Hepatocyte (in vitro differentiated cells): ENCODE measurements at regions not wholly inside any gene's neighbourhood (a gene's known extent, or its start where the extent isn't known, plus 50 kb on each side); places are given as distances from the start of the nearest gene placed in this dataset.

Source experiments
- DNase-seq: peaks from one replicate; pipeline ENCODE4 v3.0.0-alpha.2; 2016; ENCODE audit warnings: low spot score
- H2AFZ ChIP-seq: fragments of 200-600 bp; sonication (generic); 2 replicates; pipeline ENCODE4 v1.6.0; 2016; ENCODE audit warnings: antibody characterized with exemption, mild to moderate bottlenecking
- H3K27ac ChIP-seq: fragments of 200-600 bp; sonication (generic); 2 replicates; pipeline ENCODE4 v1.5.1; 2016; ENCODE audit warnings: mild to moderate bottlenecking
- H3K27me3 ChIP-seq: fragments of 200-600 bp; sonication (generic); 2 replicates; pipeline ENCODE4 v1.6.1; 2016
- H3K36me3 ChIP-seq: fragments of 200-600 bp; sonication (generic); replicated peaks from 2 replicates; pipeline ENCODE4 v1.5.1; 2016; ENCODE audit warnings: low read depth; ENCODE audit not compliant: insufficient read depth
- H3K4me1 ChIP-seq: fragments of 200-600 bp; sonication (generic); 2 replicates; pipeline ENCODE4 v1.5.1; 2016; ENCODE audit warnings: mild to moderate bottlenecking, moderate library complexity; ENCODE audit not compliant: insufficient read depth
- H3K4me2 ChIP-seq: fragments of 200-600 bp; sonication (generic); 2 replicates; pipeline ENCODE4 v1.6.0; 2016
- H3K4me3 ChIP-seq: fragments of 200-600 bp; sonication (generic); 2 replicates; pipeline ENCODE4 v1.5.1; 2016; ENCODE audit warnings: mild to moderate bottlenecking
- H3K79me2 ChIP-seq: fragments of 200-600 bp; sonication (generic); 2 replicates; pipeline ENCODE4 v1.6.0; 2017; ENCODE audit warnings: mild to moderate bottlenecking
- H3K9me2 ChIP-seq: fragments of 200-600 bp; sonication (generic); replicated peaks from 2 replicates; pipeline ENCODE4 v1.6.0; 2017; ENCODE audit warnings: mild to moderate bottlenecking; ENCODE audit not compliant: insufficient read depth
- H3K9me3 ChIP-seq: fragments of 200-600 bp; sonication (generic); 2 replicates; pipeline ENCODE4 v1.5.1; 2016; ENCODE audit warnings: low read depth, mild to moderate bottlenecking
- H4K20me1 ChIP-seq: fragments of 200-600 bp; sonication (generic); 2 replicates; pipeline ENCODE4 v1.6.0; 2016; ENCODE audit warnings: mild to moderate bottlenecking; ENCODE audit not compliant: insufficient read depth, poor library complexity, severe bottlenecking
- CTCF ChIP-seq: fragments of 200-600 bp; sonication (generic); IDR thresholded peaks from 2 replicates; pipeline ENCODE4 v1.5.1; 2016; ENCODE audit warnings: antibody characterized with exemption, mild to moderate bottlenecking; ENCODE audit not compliant: poor library complexity
- EZH2 ChIP-seq: fragments of 200-600 bp; sonication (generic); IDR thresholded peaks from 2 replicates; pipeline ENCODE4 v1.6.1; 2016; ENCODE audit warnings: antibody characterized with exemption, mild to moderate bottlenecking, borderline replicate concordance
- EZH2phosphoT487 ChIP-seq: fragments of 200-600 bp; sonication (generic); IDR thresholded peaks from one replicate; pipeline ENCODE4 v1.6.1; 2018; ENCODE audit warnings: antibody characterized with exemption, mild to moderate bottlenecking, low read depth, moderate library complexity; ENCODE audit not compliant: unreplicated experiment, severe bottlenecking
- WGBS: methylation state at CpG from one replicate; pipeline ENCODE4 v1.1.6; 2016; ENCODE audit warnings: low lambda C conversion rate; ENCODE audit errors: missing lambda C conversion rate; 5-methylcytosine and 5-hydroxymethylcytosine counted together

GRCh38 chr21:35406635-35407034 lies 357.5 kb upstream of the RUNX1 start:
- H3K36me3 ChIP-seq, result no peaks in the 10 kb centered on the region
- no peaks in the 10 kb centered on the region for H3K4me1 ChIP-seq
- WGBS, result 57% methylated on average over 6 of the region's 6 CpGs
- no peak overlapping the region for H3K4me3 ChIP-seq
- no peak overlapping the region for H2AFZ ChIP-seq
- H3K79me2 ChIP-seq, result no peaks in the 10 kb centered on the region
- DNase-seq, result no peak
- TF ChIP-seq EZH2 (no peak), CTCF (no peak), EZH2phosphoT487 (no peak)
- H3K9me3 ChIP-seq, result no peaks in the 10 kb centered on the region
- no peaks in the 10 kb centered on the region for H3K9me2 ChIP-seq
- H3K4me2 ChIP-seq, result no peak overlapping the region
- H3K27ac ChIP-seq, result no peak overlapping the region
- H3K27me3 ChIP-seq, result no peaks in the 10 kb centered on the region
- H4K20me1 ChIP-seq, result no peaks in the 10 kb centered on the region

GRCh38 chr21:35405981-35406380 lies 356.9 kb upstream of the RUNX1 start:
- no peak overlapping the region for H3K27ac ChIP-seq
- no peaks in the 10 kb centered on the region for H3K9me2 ChIP-seq
- H2AFZ ChIP-seq, result no peak overlapping the region
- H3K4me2 ChIP-seq, result no peak overlapping the region
- no peak for DNase-seq
- no peaks in the 10 kb centered on the region for H3K36me3 ChIP-seq
- H3K4me3 ChIP-seq, result no peak overlapping the region
- no peaks in the 10 kb centered on the region for H3K27me3 ChIP-seq
- TF ChIP-seq EZH2phosphoT487 (no peak), CTCF (no peak), EZH2 (no peak)
- no peaks in the 10 kb centered on the region for H3K4me1 ChIP-seq
- H3K79me2 ChIP-seq, result no peaks in the 10 kb centered on the region
- no peaks in the 10 kb centered on the region for H3K9me3 ChIP-seq
- no peaks in the 10 kb centered on the region for H4K20me1 ChIP-seq

GRCh38 chr21:35404247-35404646 lies 355.1 kb upstream of the RUNX1 start:
- Histone ChIP-seq H3K9me2 (no peaks in the 10 kb centered on the region), H3K36me3 (no peaks in the 10 kb centered on the region), H2AFZ (no peak overlapping the region), H3K4me2 (no peak overlapping the region), H3K4me1 (no peaks in the 10 kb centered on the region), H3K79me2 (no peaks in the 10 kb centered on the region), H4K20me1 (no peaks in the 10 kb centered on the region), H3K4me3 (no peak overlapping the region), H3K9me3 (no peaks in the 10 kb centered on the region), H3K27me3 (no peaks in the 10 kb centered on the region), H3K27ac (no peak overlapping the region)
- TF ChIP-seq CTCF (no peak), EZH2 (no peak), EZH2phosphoT487 (no peak)
- WGBS, result 81% methylated on average over 3 of the region's 3 CpGs
- DNase-seq, result no peak

GRCh38 chr21:35402061-35402460 lies 353.0 kb upstream of the RUNX1 start:
- H3K4me3 ChIP-seq, result no peak overlapping the region
- H2AFZ ChIP-seq, result no peak overlapping the region
- TF ChIP-seq EZH2phosphoT487 (no peak), EZH2 (no peak), CTCF (no peak)
- no peak overlapping the region for H3K27ac ChIP-seq
- H3K27me3 ChIP-seq, result no peaks in the 10 kb centered on the region
- WGBS, result 58% methylated on average over 1 of the region's 1 CpG
- no peak overlapping the region for H3K4me2 ChIP-seq
- H3K9me3 ChIP-seq, result no peaks in the 10 kb centered on the region
- DNase-seq, result no peak
- no peaks in the 10 kb centered on the region for H3K36me3 ChIP-seq
- H3K4me1 ChIP-seq, result peaks cover 6% of the 10 kb centered on the region
- H3K9me2 ChIP-seq, result no peaks in the 10 kb centered on the region
- no peaks in the 10 kb centered on the region for H4K20me1 ChIP-seq
- no peaks in the 10 kb centered on the region for H3K79me2 ChIP-seq
